ACC112 (cell line): ENCODE measurements at regions not wholly inside any gene's neighbourhood (a gene's known extent, or its start where the extent isn't known, plus 50 kb on each side); places are given as distances from the start of the nearest gene placed in this dataset.

ENCODE experiments used
- H2AFZ ChIP-seq: fragments of 200-600 bp; sonication (generic); one replicate; pipeline ENCODE4 v1.6.0; 2017; ENCODE audit warnings: antibody characterized with exemption, low read length; ENCODE audit not compliant: unreplicated experiment
- H3K27ac ChIP-seq: fragments of 200-600 bp; sonication (generic); 2 replicates; pipeline ENCODE4 v1.5.1; 2014; ENCODE audit warnings: low read depth, mild to moderate bottlenecking, antibody characterized with exemption, low read length, moderate library complexity
- H3K27me3 ChIP-seq: fragments of 200-600 bp; sonication (generic); 2 replicates; pipeline ENCODE4 v1.6.1; 2014; ENCODE audit warnings: mild to moderate bottlenecking, antibody characterized with exemption, low read length, moderate library complexity, mixed read lengths; ENCODE audit not compliant: insufficient read depth
- H3K36me3 ChIP-seq: fragments of 200-600 bp; sonication (generic); 2 replicates; pipeline ENCODE4 v1.6.1; 2016; ENCODE audit warnings: mild to moderate bottlenecking, antibody characterized with exemption, low read length, moderate library complexity, mixed read lengths; ENCODE audit not compliant: insufficient read depth
- H3K4me1 ChIP-seq: fragments of 200-600 bp; sonication (generic); one replicate; pipeline ENCODE4 v1.6.1; 2016; ENCODE audit warnings: low read length, mixed read lengths; ENCODE audit not compliant: insufficient read depth, unreplicated experiment, control insufficient read depth
- H3K4me3 ChIP-seq: fragments of 200-600 bp; sonication (generic); 2 replicates; pipeline ENCODE4 v1.5.1; 2014; ENCODE audit warnings: mild to moderate bottlenecking, low read depth, low read length
- H3K79me2 ChIP-seq: fragments of 200-600 bp; sonication (generic); one replicate; pipeline ENCODE4 v1.6.0; 2016; ENCODE audit warnings: low read length; ENCODE audit not compliant: control insufficient read depth, unreplicated experiment, insufficient read depth

DNA sequence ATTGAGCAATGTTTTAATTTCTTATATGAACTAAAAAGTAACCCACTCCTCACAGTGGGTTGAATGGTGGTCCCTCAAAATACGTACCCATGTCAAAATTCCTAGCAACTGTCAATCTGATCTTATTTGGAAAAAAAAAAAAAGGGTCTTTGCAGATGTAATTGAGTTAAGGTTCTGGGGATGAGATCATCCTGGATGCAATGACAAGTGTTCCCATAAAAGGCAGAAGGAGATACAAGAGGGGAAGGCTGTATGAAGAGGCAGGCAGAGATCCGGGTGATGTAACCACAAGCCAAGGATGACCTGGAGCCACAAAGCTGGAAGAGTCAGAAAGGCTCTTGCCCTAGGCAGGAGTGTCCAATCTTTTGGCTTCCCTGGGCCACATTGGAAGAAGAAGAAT lies 516.3 kb upstream of the MKI67 start:
- Histone ChIP-seq H3K27ac (no peak overlapping the region), H3K4me3 (no peak overlapping the region), H3K4me1 (no peaks in the 10 kb centered on the region), H2AFZ (no peak overlapping the region), H3K27me3 (no peaks in the 10 kb centered on the region), H3K36me3 (no peaks in the 10 kb centered on the region), H3K79me2 (no peaks in the 10 kb centered on the region)

DNA sequence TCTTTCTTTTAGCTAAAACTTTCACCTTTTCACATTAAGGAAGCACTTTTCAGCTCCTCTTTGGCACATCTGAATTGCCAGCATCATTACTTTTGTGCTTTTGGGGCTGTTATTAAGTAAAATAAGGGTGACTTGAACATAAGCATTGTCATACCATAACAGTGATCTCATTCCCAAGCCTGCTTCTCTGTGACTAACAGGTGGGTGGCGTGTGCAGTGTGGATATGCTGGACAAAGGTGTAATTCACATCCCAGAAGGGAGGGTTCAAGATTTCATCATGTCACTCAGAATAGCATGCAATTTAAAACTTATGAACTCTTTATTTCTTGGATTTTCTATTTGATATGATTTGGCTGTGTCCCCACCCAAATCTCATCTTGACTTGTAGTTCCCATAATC lies 517.4 kb upstream of the MKI67 start:
- H3K27me3 ChIP-seq: no peaks in the 10 kb centered on the region
- no peak overlapping the region for H3K4me3 ChIP-seq
- H2AFZ ChIP-seq: no peak overlapping the region
- no peaks in the 10 kb centered on the region for H3K4me1 ChIP-seq
- no peak overlapping the region for H3K27ac ChIP-seq
- H3K79me2 ChIP-seq: no peaks in the 10 kb centered on the region
- H3K36me3 ChIP-seq: no peaks in the 10 kb centered on the region

DNA sequence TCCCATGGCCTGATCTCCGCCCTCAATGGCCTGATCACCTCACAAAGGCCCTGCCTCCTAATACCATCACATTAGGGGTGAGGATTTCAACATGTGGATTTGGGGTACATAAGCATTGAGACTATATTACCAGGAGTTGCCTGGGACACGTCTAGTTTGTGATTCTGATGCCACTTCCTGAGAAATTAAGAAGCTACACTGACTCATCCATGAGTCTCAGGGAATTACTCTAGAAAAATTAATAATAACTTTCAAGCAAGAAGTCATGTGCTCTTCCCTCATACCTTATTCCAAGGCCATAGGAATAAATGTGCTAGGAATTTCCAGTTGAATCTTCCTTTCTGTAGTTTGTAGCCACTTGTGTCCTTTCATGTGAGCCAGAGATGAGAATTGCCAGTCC lies 519.3 kb upstream of the MKI67 start:
- Histone ChIP-seq H3K4me1 (no peaks in the 10 kb centered on the region), H3K36me3 (no peaks in the 10 kb centered on the region), H3K27ac (no peak overlapping the region), H3K79me2 (no peaks in the 10 kb centered on the region), H2AFZ (no peak overlapping the region), H3K27me3 (no peaks in the 10 kb centered on the region), H3K4me3 (no peak overlapping the region)

DNA sequence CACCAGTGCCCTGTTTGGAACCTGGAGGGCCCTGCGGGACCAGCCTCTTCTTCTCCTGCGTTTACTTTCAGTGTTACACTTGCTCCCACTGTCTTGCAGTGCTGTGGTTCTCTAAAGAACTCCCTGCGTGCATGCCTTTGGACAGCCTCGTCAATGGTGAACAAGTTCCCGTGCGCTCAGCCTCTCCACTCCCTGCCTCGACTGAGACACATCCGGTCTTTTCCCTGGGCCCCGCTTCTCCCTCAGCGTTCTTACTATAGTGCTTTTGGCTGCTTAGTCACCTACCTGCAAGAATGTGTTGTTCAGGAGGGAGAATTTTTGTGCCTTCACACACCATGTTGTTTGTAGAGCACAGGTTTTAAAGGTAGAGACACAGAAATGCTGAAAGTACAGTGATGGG lies 520.7 kb upstream of the MKI67 start:
- Histone ChIP-seq H3K4me3 (no peak overlapping the region), H2AFZ (no peak overlapping the region)

DNA sequence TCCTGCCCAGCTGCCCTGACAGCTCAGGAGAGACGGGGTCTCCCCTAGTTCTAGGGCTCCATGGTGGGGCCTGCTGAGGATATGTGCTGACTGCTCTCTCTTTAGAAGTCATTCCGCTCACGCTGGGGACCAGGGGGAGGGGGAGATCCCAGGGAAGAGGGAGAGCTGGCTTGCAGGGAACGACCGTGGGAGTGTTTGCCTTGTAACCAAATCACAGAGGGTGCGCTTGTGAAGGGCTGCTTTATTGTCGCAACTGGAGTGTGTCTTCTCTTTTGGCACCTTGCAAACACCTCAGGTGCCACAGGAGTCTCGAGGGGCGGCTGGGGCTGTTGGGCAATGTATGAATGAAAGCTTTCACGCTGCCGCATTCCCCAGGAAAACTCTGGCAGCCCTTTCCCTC lies 531.3 kb upstream of the MKI67 start:
- H3K79me2 ChIP-seq: no peaks in the 10 kb centered on the region
- H3K27me3 ChIP-seq: no peaks in the 10 kb centered on the region
- no peaks in the 10 kb centered on the region for H3K36me3 ChIP-seq
- H3K27ac ChIP-seq: no peak overlapping the region
- H2AFZ ChIP-seq: no peak overlapping the region
- H3K4me1 ChIP-seq: no peaks in the 10 kb centered on the region
- H3K4me3 ChIP-seq: no peak overlapping the region

More for the DNA sequence above, 520.7 kb upstream of the MKI67 start:
- Histone ChIP-seq H3K27ac (no peak overlapping the region), H3K36me3 (no peaks in the 10 kb centered on the region), H3K27me3 (no peaks in the 10 kb centered on the region), H3K79me2 (no peaks in the 10 kb centered on the region), H3K4me1 (no peaks in the 10 kb centered on the region)

DNA sequence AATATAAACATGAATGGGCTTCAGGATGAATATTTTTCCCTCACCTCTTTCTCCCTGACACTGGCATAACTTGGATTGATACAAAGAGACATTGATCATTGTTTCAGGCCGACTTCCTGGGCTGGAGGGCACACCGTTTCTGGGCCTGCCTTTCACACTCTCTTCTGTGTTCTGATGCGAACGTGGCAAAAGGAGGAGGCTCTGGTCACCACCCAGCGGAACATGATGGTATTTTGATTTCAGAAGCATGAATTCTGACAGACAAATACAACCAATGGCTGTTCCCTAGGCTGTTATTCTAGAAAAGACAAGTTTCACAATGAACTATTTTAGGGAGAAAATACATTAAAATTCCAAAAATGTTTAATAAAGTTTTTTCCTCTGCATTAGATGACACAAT lies 534.5 kb upstream of the MKI67 start:
- Histone ChIP-seq H3K27ac (no peak overlapping the region), H3K4me3 (no peak overlapping the region), H3K27me3 (no peaks in the 10 kb centered on the region), H3K4me1 (no peaks in the 10 kb centered on the region), H3K36me3 (no peaks in the 10 kb centered on the region), H2AFZ (no peak overlapping the region), H3K79me2 (no peaks in the 10 kb centered on the region)

DNA sequence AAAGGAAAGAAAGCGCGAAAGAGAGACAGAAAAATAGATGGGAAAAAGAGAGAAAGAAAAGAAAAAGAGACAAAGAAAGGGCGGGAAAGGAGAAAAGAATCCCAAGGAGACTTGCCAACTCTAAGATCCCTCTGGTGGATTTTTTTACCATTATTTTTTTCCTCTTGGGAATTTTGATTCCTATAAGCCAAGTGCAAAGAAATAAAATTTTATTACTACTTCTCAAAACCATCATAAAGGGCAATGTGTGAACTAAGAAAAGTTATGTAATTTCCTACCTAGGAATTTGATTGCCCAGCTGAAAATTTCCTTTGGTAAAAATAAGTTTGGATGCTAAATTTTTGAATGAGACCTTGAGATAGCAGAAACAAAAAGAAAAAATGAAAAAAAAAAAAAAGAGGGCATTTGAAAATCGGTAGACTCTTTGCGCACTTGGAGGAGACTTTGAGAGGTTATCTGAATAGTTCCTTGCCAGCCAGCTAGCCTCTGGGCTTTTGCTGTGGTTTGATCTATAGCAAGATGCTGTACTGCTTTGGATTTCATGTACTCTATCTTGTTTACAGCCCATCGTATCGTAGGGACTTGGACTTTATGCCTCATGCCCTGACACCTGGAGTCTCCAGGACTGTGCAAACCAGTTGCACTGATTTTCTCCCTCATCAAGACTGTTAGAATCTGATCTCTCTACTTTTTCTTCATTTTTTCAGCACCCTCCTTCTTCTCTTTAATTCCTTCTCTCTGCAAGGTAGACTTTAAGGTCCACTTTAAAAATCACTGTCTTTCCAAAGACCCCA lies 535.4 kb upstream of the MKI67 start:
- H3K27ac ChIP-seq: no peak overlapping the region
- H3K27me3 ChIP-seq: no peaks in the 10 kb centered on the region

DNA sequence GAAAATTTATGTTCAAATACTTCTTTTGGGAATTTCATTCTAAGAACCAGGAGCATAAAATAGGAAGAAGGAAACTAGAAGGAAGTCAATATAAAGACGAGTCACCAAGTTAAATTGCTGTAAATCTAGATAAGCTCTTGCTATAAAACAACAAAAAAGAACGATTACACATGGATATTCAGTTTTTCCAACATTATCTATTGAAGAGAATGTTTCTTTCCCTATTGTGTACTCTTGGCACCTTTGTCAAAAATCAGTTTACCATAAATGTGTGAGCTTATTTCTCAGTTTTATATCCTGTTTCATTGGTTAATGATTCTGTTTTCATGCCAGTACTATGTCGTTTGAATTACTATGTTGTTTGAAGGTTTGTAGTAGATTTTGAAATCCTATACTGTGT lies 536.3 kb upstream of the MKI67 start:
- Histone ChIP-seq H2AFZ (no peak overlapping the region), H3K36me3 (no peaks in the 10 kb centered on the region), H3K27me3 (no peaks in the 10 kb centered on the region), H3K79me2 (no peaks in the 10 kb centered on the region), H3K27ac (no peak overlapping the region), H3K4me3 (no peak overlapping the region), H3K4me1 (no peaks in the 10 kb centered on the region)

More for the DNA sequence above, 535.4 kb upstream of the MKI67 start:
- Histone ChIP-seq H3K4me3 (no peak overlapping the region), H3K36me3 (no peaks in the 10 kb centered on the region), H3K4me1 (no peaks in the 10 kb centered on the region), H2AFZ (no peak overlapping the region), H3K79me2 (no peaks in the 10 kb centered on the region)

DNA sequence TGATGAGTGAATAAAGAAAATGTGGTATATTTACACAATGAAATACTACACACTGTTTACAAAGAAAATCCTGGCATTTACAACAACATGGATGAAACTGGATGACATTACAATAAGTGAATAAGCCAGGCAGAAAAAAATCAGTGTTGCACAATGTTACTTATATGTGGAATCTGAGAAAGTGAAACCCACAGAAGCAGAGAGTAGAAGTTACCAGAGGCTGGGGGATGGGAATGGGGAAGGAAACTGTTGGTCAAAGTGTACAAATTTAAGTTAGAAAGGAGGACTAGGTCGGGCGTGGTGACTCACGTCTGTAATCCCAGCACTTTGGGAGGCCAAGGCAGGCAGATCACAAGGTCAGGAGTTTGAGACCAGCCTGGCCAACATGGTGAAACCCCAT lies 538.5 kb upstream of the MKI67 start:
- Histone ChIP-seq H2AFZ (no peak overlapping the region), H3K4me3 (no peak overlapping the region), H3K27ac (no peak overlapping the region), H3K36me3 (no peaks in the 10 kb centered on the region), H3K4me1 (no peaks in the 10 kb centered on the region), H3K27me3 (no peaks in the 10 kb centered on the region), H3K79me2 (no peaks in the 10 kb centered on the region)

DNA sequence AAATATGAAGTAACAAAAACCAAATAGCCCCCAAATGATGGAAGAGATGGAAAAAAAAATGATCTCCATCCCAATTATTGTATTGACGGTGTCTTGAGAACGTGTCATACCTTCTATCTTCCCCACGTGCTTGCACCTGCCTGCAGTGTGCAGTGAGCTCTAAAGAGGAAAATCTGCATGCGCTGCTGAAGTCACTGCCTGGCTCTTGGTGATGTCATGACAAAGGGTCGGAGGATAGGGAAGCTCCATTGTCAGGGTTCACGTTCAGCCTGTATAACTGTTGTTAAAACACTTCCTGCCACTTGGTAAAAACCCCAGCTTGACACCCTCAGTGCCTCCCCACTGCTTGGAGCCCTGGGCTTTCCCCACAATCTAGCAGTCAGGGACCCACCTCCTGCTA lies 549.2 kb upstream of the MKI67 start:
- no peak overlapping the region for H3K4me3 ChIP-seq
- H3K27ac ChIP-seq: no peak overlapping the region
- no peaks in the 10 kb centered on the region for H3K79me2 ChIP-seq
- no peaks in the 10 kb centered on the region for H3K4me1 ChIP-seq
- no peaks in the 10 kb centered on the region for H3K27me3 ChIP-seq
- no peak overlapping the region for H2AFZ ChIP-seq
- no peaks in the 10 kb centered on the region for H3K36me3 ChIP-seq

DNA sequence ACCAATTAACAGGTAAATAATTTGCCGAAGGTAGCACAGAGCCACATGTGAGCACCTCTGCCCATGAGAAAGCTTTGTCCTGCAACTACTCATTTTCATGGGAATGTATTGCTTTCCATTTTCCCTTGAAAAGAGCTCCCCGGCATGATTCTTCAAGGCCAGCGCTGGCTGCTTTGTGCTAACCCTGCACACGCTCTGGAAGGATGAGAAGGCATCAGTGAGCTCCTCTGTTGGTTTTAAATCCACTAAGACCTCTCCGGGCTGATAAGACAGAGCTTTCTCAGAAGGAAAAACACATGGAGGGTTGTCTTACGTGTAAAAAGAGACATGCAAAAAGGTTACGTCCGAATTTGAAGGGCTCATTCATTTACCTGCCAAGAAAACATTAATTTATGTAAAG lies 553.9 kb upstream of the MKI67 start:
- Histone ChIP-seq H3K4me3 (no peak overlapping the region), H3K79me2 (no peaks in the 10 kb centered on the region), H3K27me3 (no peaks in the 10 kb centered on the region), H3K4me1 (no peaks in the 10 kb centered on the region), H3K27ac (no peak overlapping the region), H2AFZ (no peak overlapping the region), H3K36me3 (no peaks in the 10 kb centered on the region)
